HCT116 (cell line): ENCODE measurements at regions not wholly inside any gene's neighbourhood (a gene's known extent, or its start where the extent isn't known, plus 50 kb on each side); places are given as distances from the start of the nearest gene placed in this dataset.

ENCODE experiments used
- ATAC-seq: fragments of 200-7000 bp; cut with Tn5 transposase; 2 replicates; pipeline ENCODE4 v1.9.1; 2020; ENCODE audit warnings: mild to moderate bottlenecking, moderate library complexity
- BruUV-seq: library from RNA; stranded (reverse); fragments of 400-500 nt; replicated peaks from 2 replicates; lab custom pipeline; 2021; lab: Mats Ljungman, UMichigan
- CTCF ChIA-PET: fragments of 300-600 bp; sonication (Branson Sonifier 250); formaldehyde crosslinking; loops from one replicate; lab custom pipeline; 2021; ENCODE audit warnings: antibody characterized with exemption; lab: Charles Lee
- POLR2A ChIA-PET: fragments of 300-600, 350-600 bp; sonication (Branson Sonifier 250); formaldehyde crosslinking; loops from one replicate; lab custom pipeline; 2021; ENCODE audit warnings: antibody characterized with exemption; lab: Charles Lee
- RAD21 ChIA-PET, 2 experiments: fragments of 300-600 bp; sonication (Branson Sonifier 250); formaldehyde crosslinking; loops; one replicate each; lab custom pipeline; 2023; ENCODE audit warnings: low total read pairs in 2 of 2; ENCODE audit not compliant: uncharacterized antibody in 2 of 2, unreplicated experiment in 2 of 2, low non-redundant PET in 1 of 2; lab: Charles Lee
- DNase-seq: peaks from one replicate; pipeline ENCODE4 v3.0.0-alpha.2; 2010; ENCODE audit warnings: low read depth, low spot score
- H2AFZ ChIP-seq: fragments of 200-600 bp; shearing (Covaris generic), sonication (generic); 2 replicates; pipeline ENCODE4 v1.6.1; 2017; ENCODE audit warnings: low read depth, mixed run types, mixed read lengths, antibody characterized with exemption, low read length; ENCODE audit not compliant: poor library complexity, severe bottlenecking
- H3K27ac ChIP-seq: 2 replicates; pipeline ENCODE4 v1.5.1; 2012; ENCODE audit warnings: low read depth, low read length
- H3K27me3 ChIP-seq: fragments of 200-600 bp; sonication (generic); 2 replicates; pipeline ENCODE4 v1.6.1; 2016; ENCODE audit warnings: mixed run types, low read length, mixed read lengths; ENCODE audit not compliant: insufficient read depth
- H3K36me3 ChIP-seq, 2 experiments: fragments of 200-500 bp in 1 of 2; fragments of 200-600 bp in 1 of 2; sonication (Bioruptor generic) in 1 of 2; sonication (generic) in 1 of 2; 2 replicates each; pipeline versions ENCODE4 v1.5.1 to v1.6.1; 2014 to 2016; ENCODE audit warnings: low read length in 2 of 2, inconsistent platforms in 1 of 2, mixed read lengths in 1 of 2, mixed run types in 1 of 2; ENCODE audit not compliant: insufficient read depth in 2 of 2, control insufficient read depth in 1 of 2
- H3K4me1 ChIP-seq, 2 experiments: fragments of 200-600 bp in 1 of 2; sonication (generic) in 1 of 2; 2 replicates each; pipeline versions ENCODE4 v1.5.1 to v1.6.1; 2012 to 2017; ENCODE audit warnings: low read length in 2 of 2, inconsistent platforms in 1 of 2, mild to moderate bottlenecking in 1 of 2, mixed read lengths in 1 of 2, mixed run types in 1 of 2, moderate library complexity in 1 of 2; ENCODE audit not compliant: insufficient read depth in 2 of 2, control insufficient read depth in 1 of 2
- H3K4me2 ChIP-seq: fragments of 200-600 bp; sonication (generic); 2 replicates; pipeline ENCODE4 v1.6.1; 2017; ENCODE audit warnings: mixed run types, low read length, mixed read lengths
- H3K4me3 ChIP-seq, 2 experiments: fragments of 200-600 bp in 1 of 2; sonication (generic) in 1 of 2; replicated peaks in 1 of 2; 2 replicates each; pipeline ENCODE4 v1.5.1; 2011 to 2016; ENCODE audit warnings: low read length in 2 of 2, control low read depth in 1 of 2, low read depth in 1 of 2, mild to moderate bottlenecking in 1 of 2, mixed read lengths in 1 of 2, mixed run types in 1 of 2
- H3K79me2 ChIP-seq: fragments of 200-600 bp; sonication (generic); 2 replicates; pipeline ENCODE4 v1.6.1; 2017; ENCODE audit warnings: mild to moderate bottlenecking, mixed run types, low read length, moderate library complexity, mixed read lengths; ENCODE audit not compliant: insufficient read depth
- H3K9ac ChIP-seq: fragments of 200-600 bp; sonication (generic); 2 replicates; pipeline ENCODE4 v1.6.1; 2016; ENCODE audit warnings: low read length, mixed read lengths
- H3K9me2 ChIP-seq: fragments of 200-600 bp; sonication (generic), shearing (Covaris generic); 2 replicates; pipeline ENCODE4 v1.6.1; 2017; ENCODE audit warnings: mixed run types, mild to moderate bottlenecking, moderate library complexity; ENCODE audit not compliant: insufficient read depth
- H3K9me3 ChIP-seq, 2 experiments: fragments of 200-500 bp in 1 of 2; fragments of 200-600 bp in 1 of 2; sonication (Bioruptor generic) in 1 of 2; sonication (generic) in 1 of 2; 2 replicates each; pipeline ENCODE4 v1.6.1; 2014 to 2017; ENCODE audit warnings: low read length in 2 of 2, mixed read lengths in 2 of 2, inconsistent platforms in 1 of 2, low read depth in 1 of 2, mild to moderate bottlenecking in 1 of 2, mixed run types in 1 of 2, moderate library complexity in 1 of 2; ENCODE audit not compliant: control insufficient read depth in 1 of 2, insufficient read depth in 1 of 2
- H4K20me1 ChIP-seq: fragments of 200-600 bp; sonication (generic), shearing (Covaris generic); 2 replicates; pipeline ENCODE4 v1.6.1; 2017; ENCODE audit warnings: mixed run types, mild to moderate bottlenecking, moderate library complexity; ENCODE audit not compliant: insufficient read depth
- ATF3 ChIP-seq: IDR thresholded peaks from 2 replicates; pipeline ENCODE4 v1.6.1; 2012
- CEBPB ChIP-seq: IDR thresholded peaks from 2 replicates; pipeline ENCODE4 v1.6.1; 2012; ENCODE audit warnings: low read depth
- CTCF ChIP-seq, 3 experiments: fragments of 200-600 bp in 1 of 3; sonication (generic) in 1 of 3; IDR thresholded peaks in 2 of 3; conservative IDR thresholded peaks in 1 of 3; 2 replicates each; pipeline ENCODE4 v1.5.1; 2012 to 2017; ENCODE audit warnings: low read depth in 2 of 3, low read length in 2 of 3, antibody characterized with exemption in 1 of 3, borderline replicate concordance in 1 of 3, control low read depth in 1 of 3, mild to moderate bottlenecking in 1 of 3, mixed read lengths in 1 of 3, mixed run types in 1 of 3, moderate library complexity in 1 of 3; ENCODE audit not compliant: insufficient read depth in 1 of 3
- EGR1 ChIP-seq: IDR thresholded peaks from 2 replicates; pipeline ENCODE4 v1.6.1; 2012; ENCODE audit warnings: low read depth
- ELF1 ChIP-seq: IDR thresholded peaks from 2 replicates; pipeline ENCODE4 v1.6.1; 2012; ENCODE audit warnings: low read depth, borderline replicate concordance
- MAX ChIP-seq: IDR thresholded peaks from 2 replicates; pipeline ENCODE4 v1.6.1; 2012
- RAD21 ChIP-seq: IDR thresholded peaks from 2 replicates; pipeline ENCODE4 v1.6.1; 2012; ENCODE audit warnings: low read depth, mild to moderate bottlenecking
- REST ChIP-seq: IDR thresholded peaks from 2 replicates; pipeline ENCODE4 v1.6.1; 2012; ENCODE audit warnings: low read depth
- SIN3A ChIP-seq: IDR thresholded peaks from 2 replicates; pipeline ENCODE4 v1.6.1; 2012; ENCODE audit warnings: low read depth
- SP1 ChIP-seq: IDR thresholded peaks from 2 replicates; pipeline ENCODE4 v1.6.1; 2012; ENCODE audit warnings: low read depth
- SRF ChIP-seq: IDR thresholded peaks from 2 replicates; pipeline ENCODE4 v1.6.1; 2012; ENCODE audit warnings: low read depth
- TCF7L2 ChIP-seq: IDR thresholded peaks from 2 replicates; pipeline ENCODE4 v1.7.0; 2011; ENCODE audit warnings: borderline replicate concordance, inconsistent platforms; ENCODE audit not compliant: insufficient read depth, insufficient read length; ENCODE audit errors: extremely low read depth
- ZBTB33 ChIP-seq: IDR thresholded peaks from 2 replicates; pipeline ENCODE4 v1.6.1; 2011; ENCODE audit warnings: mild to moderate bottlenecking, low read length, moderate library complexity; ENCODE audit not compliant: insufficient replicate concordance; ENCODE audit errors: extremely low read depth
- ZFX ChIP-seq: fragments of 450-650 bp; IDR thresholded peaks from 2 replicates; pipeline ENCODE4 v1.6.1; 2017
- intact Hi-C: fragments of 100-400 bp; cut with micrococcal nuclease; formaldehyde crosslinking; loops from 2 replicates; pipeline ENCODE4 v1.10.0; 2022

GRCh38 chr6:133820208-133820607 lies 68.7 kb upstream of the TCF21 start (continued):
- no peak for TF ChIP-seq CTCF (IDR thresholded peaks at IDR 0.05 in 2 of 3, conservative IDR thresholded peaks at IDR 0.05 in 1 of 3; ENCODE audit: borderline replicate concordance in 1 of 3, insufficient read depth in 1 of 3, low read depth in 2 of 3, low read length in 2 of 3)
- TF ChIP-seq TCF7L2, result no peak
- no peak for TF ChIP-seq CEBPB

GRCh38 chr6:133827766-133828165 lies 61.1 kb upstream of the TCF21 start:
- POLR2A ChIA-PET, result no interaction called here
- ATAC-seq, result no peak
- no peak overlapping the region for H2AFZ ChIP-seq
- CTCF ChIA-PET, result interaction anchor here (2.0 kb wide), 1 partner anchor 10 kb away, joined by 9 read pairs; no protein-coding TSS in a partner anchor
- no peak overlapping the region for H3K27ac ChIP-seq
- intact Hi-C loops, result no loop called here
- no peaks in the 10 kb centered on the region for H3K9me3 ChIP-seq
- H3K9me2 ChIP-seq, result no peaks in the 10 kb centered on the region
- H3K79me2 ChIP-seq, result no peaks in the 10 kb centered on the region
- no TSS peak for BruUV-seq
- H3K4me1 ChIP-seq, result no peaks in the 10 kb centered on the region
- H3K36me3 ChIP-seq, result no peaks in the 10 kb centered on the region
- no peak overlapping the region for H3K4me3 ChIP-seq
- H3K27me3 ChIP-seq, result no peaks in the 10 kb centered on the region
- H3K9ac ChIP-seq, result no peak overlapping the region
- DNase-seq, result no peak
- no peaks in the 10 kb centered on the region for H4K20me1 ChIP-seq
- TF ChIP-seq CTCF (IDR thresholded peaks at IDR 0.05 in 2 of 3, conservative IDR thresholded peaks at IDR 0.05 in 1 of 3; ENCODE audit: borderline replicate concordance in 1 of 3, insufficient read depth in 1 of 3, low read depth in 2 of 3, low read length in 2 of 3), result no peak
- TF ChIP-seq SP1, result no peak
- no peak for TF ChIP-seq SRF
- TF ChIP-seq ATF3, result no peak
- TF ChIP-seq MAX, result no peak
- TF ChIP-seq ELF1, result no peak
- no peak for TF ChIP-seq RAD21
- TF ChIP-seq ZFX, result no peak
- no peak for TF ChIP-seq TCF7L2
- no peak for TF ChIP-seq SIN3A
- no peak for TF ChIP-seq REST
- no peak for TF ChIP-seq ZBTB33
- no peak for TF ChIP-seq EGR1
- TF ChIP-seq, all 23 proteins: peak for 0
- no peak overlapping the region for H3K4me2 ChIP-seq
- RAD21 ChIA-PET, result no interaction called here
